C4-2B (cell line): ENCODE measurements at regions not wholly inside any gene's neighbourhood (a gene's known extent, or its start where the extent isn't known, plus 50 kb on each side); places are given as distances from the start of the nearest gene placed in this dataset.

ENCODE experiments used
- ZFX ChIP-seq: fragments of 450-650 bp; IDR thresholded peaks from 2 replicates; pipeline ENCODE4 v1.6.1; 2017
- TF ChIP-seq, protein P1 (sequence below): fragments of 450-650 bp; conservative IDR thresholded peaks from 2 replicates; pipeline ENCODE4 v1.5.1; 2017; ENCODE audit warnings: mild to moderate bottlenecking

DNA sequence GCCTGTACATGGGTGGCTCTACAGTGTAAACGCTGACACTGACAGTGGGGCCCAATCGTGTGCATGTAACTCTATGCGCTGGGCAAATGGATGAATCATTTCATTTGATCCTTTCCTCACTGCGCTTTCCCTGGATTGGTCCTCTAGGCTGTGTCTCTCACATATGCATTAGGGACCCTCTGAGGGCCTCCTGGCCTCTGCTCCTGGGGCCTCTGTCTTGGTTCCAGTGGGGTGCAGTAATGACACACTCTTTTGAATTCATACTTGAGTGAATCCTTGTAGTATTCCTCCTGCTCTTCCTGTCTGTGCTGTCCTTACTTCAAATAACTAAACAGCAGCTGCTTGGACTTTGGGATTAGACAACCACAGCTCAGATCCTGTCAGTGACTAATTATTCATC is 176.5 kb upstream of the ADO start:
- TF ChIP-seq, protein P1, sequence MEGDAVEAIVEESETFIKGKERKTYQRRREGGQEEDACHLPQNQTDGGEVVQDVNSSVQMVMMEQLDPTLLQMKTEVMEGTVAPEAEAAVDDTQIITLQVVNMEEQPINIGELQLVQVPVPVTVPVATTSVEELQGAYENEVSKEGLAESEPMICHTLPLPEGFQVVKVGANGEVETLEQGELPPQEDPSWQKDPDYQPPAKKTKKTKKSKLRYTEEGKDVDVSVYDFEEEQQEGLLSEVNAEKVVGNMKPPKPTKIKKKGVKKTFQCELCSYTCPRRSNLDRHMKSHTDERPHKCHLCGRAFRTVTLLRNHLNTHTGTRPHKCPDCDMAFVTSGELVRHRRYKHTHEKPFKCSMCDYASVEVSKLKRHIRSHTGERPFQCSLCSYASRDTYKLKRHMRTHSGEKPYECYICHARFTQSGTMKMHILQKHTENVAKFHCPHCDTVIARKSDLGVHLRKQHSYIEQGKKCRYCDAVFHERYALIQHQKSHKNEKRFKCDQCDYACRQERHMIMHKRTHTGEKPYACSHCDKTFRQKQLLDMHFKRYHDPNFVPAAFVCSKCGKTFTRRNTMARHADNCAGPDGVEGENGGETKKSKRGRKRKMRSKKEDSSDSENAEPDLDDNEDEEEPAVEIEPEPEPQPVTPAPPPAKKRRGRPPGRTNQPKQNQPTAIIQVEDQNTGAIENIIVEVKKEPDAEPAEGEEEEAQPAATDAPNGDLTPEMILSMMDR, result no peak
- TF ChIP-seq ZFX, result no peak
